Urinary bladder (tissue), 3 donors: ENCODE measurements at regions not wholly inside any gene's neighbourhood (a gene's known extent, or its start where the extent isn't known, plus 50 kb on each side); places are given as distances from the start of the nearest gene placed in this dataset.

Experiments
- DNase-seq: peaks from one replicate; pipeline ENCODE4 v3.0.0-alpha.2; 2015; ENCODE audit errors: extremely low spot score
- H3K27ac ChIP-seq: one replicate; pipeline ENCODE4 v1.5.1; 2013; ENCODE audit warnings: low read depth, mild to moderate bottlenecking, moderate library complexity
- H3K36me3 ChIP-seq: one replicate; pipeline ENCODE4 v1.6.1; 2013; ENCODE audit warnings: mild to moderate bottlenecking, moderate library complexity; ENCODE audit not compliant: insufficient read depth
- H3K4me1 ChIP-seq: one replicate; pipeline ENCODE4 v1.6.1; 2013; ENCODE audit warnings: mild to moderate bottlenecking, moderate library complexity; ENCODE audit not compliant: insufficient read depth
- H3K4me3 ChIP-seq: one replicate; pipeline ENCODE4 v1.5.1; 2013; ENCODE audit warnings: low read depth, low read length
- WGBS: extraction: QIAGEN DNeasy Blood & Tissue Kit; methylation state at CpG from one replicate; pipeline ENCODE4 v1.1.7; 2013; 5-methylcytosine and 5-hydroxymethylcytosine counted together
- donor health status: healthy with polysubstance abuse.
- donor health status: healthy.

DNA sequence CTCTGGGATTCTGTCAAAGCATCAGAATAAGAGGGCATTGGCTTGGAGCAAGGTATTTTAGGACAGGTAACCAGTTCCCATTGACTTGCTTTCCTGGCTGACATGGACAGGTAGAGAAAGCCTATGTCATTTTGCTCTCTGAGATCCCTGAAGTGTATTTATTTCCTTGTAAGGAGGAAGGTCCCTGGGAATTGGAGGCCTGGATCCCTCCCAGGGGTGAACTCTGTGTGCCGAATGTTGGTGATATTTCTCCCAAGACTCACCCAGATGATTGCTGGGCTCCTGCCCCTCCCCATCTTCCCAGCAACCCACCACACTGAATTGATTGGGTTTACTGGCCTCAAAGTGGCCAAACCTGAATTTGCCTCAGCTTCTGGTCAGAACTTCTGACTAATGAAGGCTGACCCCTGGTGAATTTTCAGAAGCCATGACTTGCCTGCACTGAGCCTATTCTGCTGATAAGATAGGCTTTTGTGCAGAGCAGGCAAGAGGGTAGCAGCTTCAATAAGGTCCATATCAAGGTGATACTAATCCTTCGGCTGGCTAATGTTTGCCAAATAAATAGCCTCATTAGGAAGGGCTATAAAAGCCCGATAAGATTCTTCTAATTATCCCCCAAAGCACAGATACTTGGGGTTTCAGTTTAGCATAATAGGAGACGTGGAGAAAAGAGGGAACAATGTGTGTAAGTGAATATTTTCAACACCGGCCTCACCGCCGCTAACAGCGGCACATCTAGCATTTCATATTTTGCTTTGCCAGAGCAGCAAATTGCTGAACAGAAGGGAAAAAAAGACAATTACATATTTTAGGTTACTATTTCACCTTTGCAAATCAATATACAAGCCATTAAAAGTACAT lies 152.9 kb upstream of the PITX1 start:
- Histone ChIP-seq H3K27ac (peak overlapping the region; percentile 59), H3K36me3 (no peaks in the 10 kb centered on the region), H3K4me3 (no peak overlapping the region), H3K4me1 (no peaks in the 10 kb centered on the region)
- DNase-seq: no peak
- 31% methylated on average over 8 of the region's 8 CpGs for WGBS

DNA sequence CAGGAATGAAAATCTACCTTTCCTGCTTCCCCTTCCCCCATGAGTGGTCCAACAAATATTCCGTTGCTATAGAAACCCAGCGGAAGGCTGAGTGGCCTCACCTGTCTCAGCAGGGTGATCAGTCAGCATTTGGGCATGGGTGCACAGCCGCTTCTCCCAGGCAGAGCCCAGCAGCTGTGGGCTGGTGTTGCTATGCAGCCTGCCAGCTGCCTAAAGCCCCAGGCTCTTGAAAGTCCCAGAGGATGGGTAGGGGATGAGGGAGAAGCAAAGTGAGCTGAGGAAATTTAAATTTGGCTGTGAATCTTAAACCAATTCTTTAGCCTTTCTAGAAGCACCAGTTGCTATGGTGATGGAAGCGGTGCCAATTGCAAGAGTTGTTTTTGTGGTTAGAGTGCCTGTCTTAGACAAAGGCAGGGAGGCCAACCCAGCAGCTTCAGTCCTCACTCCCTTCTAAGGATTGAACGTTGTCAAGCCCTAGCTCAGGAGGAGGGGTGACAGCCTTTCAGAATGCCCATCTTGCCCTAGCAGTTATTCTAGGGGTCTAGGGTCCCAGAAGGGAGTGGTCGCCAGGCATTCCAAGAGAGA lies 151.5 kb upstream of the PITX1 start:
- DNase-seq: no peak
- H3K4me1 ChIP-seq: no peaks in the 10 kb centered on the region
- peak overlapping the region; percentile 59 for H3K27ac ChIP-seq
- H3K4me3 ChIP-seq: no peak overlapping the region
- no peaks in the 10 kb centered on the region for H3K36me3 ChIP-seq
- 67% methylated on average over 6 of the region's 6 CpGs for WGBS

DNA sequence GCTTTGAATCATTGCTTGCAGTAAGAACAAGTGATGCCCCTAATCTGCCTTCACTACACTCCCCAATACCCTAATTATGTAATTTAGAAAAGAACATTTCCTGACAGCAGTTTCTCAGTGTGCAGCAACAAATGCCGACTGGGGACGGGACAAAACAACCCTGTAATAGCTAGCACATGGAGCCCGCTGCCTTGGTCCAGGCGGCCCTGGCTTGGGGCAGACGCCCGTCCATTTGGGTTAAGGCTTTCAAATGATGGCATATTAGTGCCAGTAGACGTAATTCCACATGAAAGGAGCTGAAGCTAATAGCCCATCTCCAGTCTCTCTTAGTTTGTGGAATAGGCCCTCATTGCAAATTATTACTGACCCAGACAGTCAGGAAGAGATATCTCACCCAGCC lies 150.6 kb upstream of the PITX1 start:
- no peak overlapping the region for H3K27ac ChIP-seq
- no peak for DNase-seq
- 96% methylated on average over 7 of the region's 7 CpGs for WGBS
- no peaks in the 10 kb centered on the region for H3K4me1 ChIP-seq
- no peak overlapping the region for H3K4me3 ChIP-seq
- no peaks in the 10 kb centered on the region for H3K36me3 ChIP-seq

DNA sequence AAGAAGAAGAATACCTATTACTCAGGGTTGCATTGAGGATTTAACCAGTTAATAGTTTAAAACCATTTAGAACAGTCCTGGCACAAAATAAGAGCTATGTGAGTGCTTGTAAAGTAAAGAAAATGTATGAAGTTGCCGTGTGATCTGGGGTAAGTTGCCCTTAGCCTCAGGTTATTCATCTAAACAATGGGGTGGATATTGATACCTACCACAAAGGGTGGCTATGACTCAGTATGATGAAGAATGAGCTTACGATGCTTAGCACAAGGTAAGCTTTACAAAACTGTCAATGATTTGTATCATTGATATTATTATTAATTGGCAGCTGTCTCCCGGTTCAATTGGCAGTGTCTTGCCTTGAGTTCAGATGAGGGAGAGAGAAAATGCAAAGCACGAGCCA lies 149.4 kb upstream of the PITX1 start:
- H3K27ac ChIP-seq: no peak overlapping the region
- H3K4me1 ChIP-seq: no peaks in the 10 kb centered on the region
- no peak for DNase-seq
- no peak overlapping the region for H3K4me3 ChIP-seq
- WGBS: 90% methylated on average over 4 of the region's 4 CpGs
- no peaks in the 10 kb centered on the region for H3K36me3 ChIP-seq

DNA sequence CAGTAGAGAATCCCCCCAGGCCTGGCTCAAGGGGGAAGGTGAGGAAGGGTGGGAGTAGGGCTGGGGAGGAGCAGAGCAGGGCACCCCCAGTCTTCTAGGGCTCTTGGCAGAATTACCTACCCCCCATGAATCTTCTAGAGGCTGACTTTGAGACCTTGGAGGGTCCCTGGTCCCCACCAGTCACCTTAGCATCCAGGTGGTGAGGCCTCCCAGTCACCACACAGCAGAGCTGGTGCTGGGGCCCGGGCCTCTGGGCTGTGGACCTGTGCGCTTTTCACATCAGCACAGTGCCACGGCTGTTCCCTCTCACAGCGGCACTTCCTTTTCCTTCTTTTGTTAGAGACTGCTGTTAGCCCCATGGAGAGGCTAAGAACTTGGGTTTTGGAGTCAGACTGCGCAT lies 148.6 kb upstream of the PITX1 start:
- H3K4me3 ChIP-seq: no peak overlapping the region
- no peaks in the 10 kb centered on the region for H3K36me3 ChIP-seq
- H3K4me1 ChIP-seq: no peaks in the 10 kb centered on the region
- no peak for DNase-seq
- WGBS: 93% methylated on average over 5 of the region's 5 CpGs
- H3K27ac ChIP-seq: no peak overlapping the region

DNA sequence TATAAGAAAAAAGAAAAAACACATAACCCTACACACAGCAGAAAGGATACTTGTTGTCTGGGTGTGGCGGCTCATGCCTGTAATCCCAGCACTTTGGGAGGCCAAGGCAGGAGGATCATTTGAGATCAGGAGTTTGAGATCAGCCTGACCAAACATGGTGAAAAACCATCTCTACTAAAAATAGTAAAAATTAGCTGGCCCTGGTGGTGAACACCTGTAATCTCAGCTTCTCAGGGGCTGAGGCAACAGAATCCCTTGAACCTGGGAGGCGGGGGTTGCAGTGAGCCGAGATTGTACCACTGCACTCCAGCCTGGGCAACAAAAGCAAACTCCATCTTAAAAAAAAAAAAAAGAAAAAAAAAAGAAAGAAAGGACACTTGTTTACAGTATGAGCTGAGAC lies 147.6 kb upstream of the PITX1 start:
- WGBS: over 99% methylated on average over 3 of the region's 3 CpGs
- no peak overlapping the region for H3K27ac ChIP-seq
- no peaks in the 10 kb centered on the region for H3K36me3 ChIP-seq
- DNase-seq: no peak
- H3K4me1 ChIP-seq: no peaks in the 10 kb centered on the region
- no peak overlapping the region for H3K4me3 ChIP-seq

DNA sequence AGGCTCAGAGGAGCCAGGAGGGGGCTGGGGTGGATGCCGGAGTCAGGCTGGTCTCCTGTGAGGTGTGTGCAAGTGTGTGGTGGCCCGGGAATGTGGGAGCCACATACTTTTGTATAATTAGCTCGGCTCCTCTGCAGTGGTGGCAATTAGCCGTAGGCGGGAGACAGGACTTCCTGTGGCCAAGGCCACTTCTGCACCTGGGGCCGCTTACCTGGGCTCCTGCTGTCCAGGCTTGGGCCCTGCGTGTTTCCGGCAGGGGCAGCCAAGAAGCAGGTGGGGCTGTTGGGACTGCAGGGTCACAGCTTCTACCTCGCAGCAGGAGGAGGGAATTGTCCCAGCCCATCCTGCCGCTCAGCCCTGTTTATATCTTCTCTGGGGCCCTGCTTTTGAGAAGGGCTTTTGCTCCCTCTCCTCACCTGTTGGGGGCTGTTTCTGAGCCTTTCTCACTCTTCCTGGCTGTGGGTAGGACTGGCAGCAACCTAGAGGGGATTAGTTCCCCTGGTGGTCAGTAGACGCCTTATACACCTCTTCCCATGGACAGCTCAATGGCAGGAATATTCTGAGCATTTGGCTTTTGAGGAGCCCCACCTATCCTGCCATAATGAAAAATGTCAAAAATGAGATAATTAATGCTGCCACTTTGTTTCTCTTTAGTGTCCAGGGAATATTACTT lies 145.4 kb upstream of the PITX1 start:
- DNase-seq: no peak
- Histone ChIP-seq H3K4me1 (no peaks in the 10 kb centered on the region), H3K4me3 (no peak overlapping the region), H3K36me3 (no peaks in the 10 kb centered on the region), H3K27ac (no peak overlapping the region)
- 86% methylated on average over 11 of the region's 11 CpGs for WGBS

DNA sequence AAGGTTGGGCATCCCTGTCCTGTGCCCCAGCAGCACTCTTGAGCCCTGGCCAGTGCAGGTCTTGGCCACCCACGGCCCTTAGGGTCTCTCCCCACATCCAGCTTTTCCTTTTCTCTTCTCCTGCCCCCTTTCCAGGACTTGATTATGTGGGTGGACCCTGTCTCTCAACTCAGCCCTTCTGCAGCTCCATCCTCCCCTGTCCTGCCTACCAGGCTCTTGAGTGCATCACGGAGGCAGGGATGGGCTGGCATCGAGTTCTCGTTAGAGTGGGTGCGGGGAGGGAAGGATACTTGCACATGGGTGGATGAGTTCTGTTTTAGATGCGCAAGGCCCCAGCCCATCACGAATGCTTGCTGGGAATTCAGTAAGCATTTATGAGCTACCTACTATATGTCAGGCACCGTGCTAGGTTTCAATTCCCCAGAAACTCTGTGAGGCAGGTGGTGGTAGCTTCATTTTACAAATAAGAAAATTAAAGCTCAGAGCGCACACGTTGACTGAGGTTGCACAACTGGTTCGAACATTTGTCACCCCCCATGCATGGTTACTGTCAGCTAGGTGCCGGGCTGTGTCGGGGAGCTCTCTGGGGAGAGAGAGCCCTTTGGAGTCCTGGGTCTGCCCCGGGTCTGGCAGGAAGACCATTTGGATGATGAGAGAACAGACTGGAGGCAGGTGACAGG lies 144.6 kb upstream of the PITX1 start:
- no peak overlapping the region for H3K4me3 ChIP-seq
- no peaks in the 10 kb centered on the region for H3K4me1 ChIP-seq
- no peak overlapping the region for H3K27ac ChIP-seq
- WGBS: 84% methylated on average over 14 of the region's 14 CpGs
- DNase-seq: no peak
- no peaks in the 10 kb centered on the region for H3K36me3 ChIP-seq

DNA sequence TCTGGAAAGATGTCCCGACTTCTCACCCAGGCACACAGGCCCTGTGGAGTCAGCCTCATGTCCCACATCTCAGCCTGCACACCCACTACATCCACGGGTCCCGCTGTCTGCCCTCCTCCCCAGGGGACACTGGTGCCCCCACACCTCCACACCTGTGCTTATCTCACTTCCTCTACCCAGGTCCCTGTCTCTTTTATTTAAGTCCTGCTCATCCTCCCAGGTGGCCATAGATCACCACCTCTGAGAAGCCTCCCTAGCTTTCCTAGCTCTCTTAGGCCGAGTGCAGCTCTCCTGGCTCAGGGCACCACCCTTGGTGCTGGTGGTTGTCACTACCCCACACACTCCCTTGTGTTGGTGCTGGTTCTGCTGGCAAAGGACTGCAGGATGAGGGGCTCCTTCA lies 143.6 kb upstream of the PITX1 start:
- DNase-seq: no peak
- Histone ChIP-seq H3K4me3 (no peak overlapping the region), H3K4me1 (no peaks in the 10 kb centered on the region), H3K27ac (no peak overlapping the region), H3K36me3 (no peaks in the 10 kb centered on the region)
- 93% methylated on average over 4 of the region's 4 CpGs for WGBS

DNA sequence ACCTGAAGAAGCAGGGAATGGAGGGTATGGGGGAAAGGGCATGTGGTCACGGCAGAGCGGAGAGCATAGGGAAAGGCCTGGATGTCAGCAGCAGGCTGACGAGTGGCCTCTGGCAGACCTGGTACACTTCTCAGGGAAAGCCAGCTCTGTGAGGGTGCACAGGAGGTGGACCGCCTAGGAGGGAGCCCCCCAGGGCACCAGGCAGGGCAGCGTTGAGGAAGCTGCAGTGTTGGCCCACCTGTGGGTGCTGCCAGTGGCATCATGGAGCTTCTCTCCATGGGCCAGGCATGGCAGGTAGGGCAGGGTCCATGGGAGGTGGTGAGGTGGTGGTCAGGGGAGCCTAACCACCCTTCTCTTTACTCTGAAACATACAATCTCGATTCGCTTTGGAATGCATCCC lies 143.0 kb upstream of the PITX1 start:
- no peak overlapping the region for H3K27ac ChIP-seq
- H3K4me3 ChIP-seq: no peak overlapping the region
- WGBS: 96% methylated on average over 7 of the region's 7 CpGs
- no peak for DNase-seq
- no peaks in the 10 kb centered on the region for H3K36me3 ChIP-seq
- no peaks in the 10 kb centered on the region for H3K4me1 ChIP-seq

DNA sequence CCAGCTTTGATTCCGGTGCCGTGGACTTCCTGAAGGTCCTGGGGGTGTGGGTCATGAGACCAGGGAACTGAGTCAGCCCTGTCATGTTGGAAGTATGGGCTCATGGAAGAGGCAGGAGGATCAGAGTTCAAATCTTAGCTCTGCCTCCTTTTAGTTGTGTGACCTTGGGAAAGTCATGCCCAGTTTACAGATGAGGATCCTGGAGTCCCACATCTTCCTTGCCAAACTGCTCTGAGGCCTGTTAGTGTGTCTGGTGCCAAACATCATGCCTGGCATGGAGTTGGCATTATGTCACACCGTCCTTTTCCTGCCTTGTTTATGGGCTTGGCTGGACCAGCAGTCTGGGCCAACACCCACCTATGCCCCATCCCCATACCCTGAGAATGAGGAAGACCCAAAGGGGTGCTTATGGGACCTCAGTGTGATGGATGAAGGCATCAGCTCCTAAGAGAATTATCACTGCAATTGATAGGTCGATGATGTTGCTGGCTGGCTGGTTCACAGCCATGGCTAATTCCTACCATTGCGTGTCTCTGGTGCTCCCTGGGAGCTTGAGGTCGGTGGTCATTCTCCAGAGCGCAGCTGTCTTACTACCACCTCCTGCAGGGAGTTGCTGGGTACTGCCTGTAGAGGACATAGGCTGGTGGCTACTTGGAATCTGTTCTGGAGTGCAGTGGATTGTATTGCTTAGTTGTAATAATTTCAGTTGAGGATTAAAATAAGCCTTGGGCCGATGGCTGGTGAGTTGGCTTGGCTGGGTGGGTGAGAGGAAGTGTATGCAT lies 140.5 kb upstream of the PITX1 start:
- 73% methylated on average over 8 of the region's 8 CpGs for WGBS
- no peaks in the 10 kb centered on the region for H3K4me1 ChIP-seq
- no peak overlapping the region for H3K4me3 ChIP-seq
- H3K36me3 ChIP-seq: no peaks in the 10 kb centered on the region
- DNase-seq: no peak
- no peak overlapping the region for H3K27ac ChIP-seq

DNA sequence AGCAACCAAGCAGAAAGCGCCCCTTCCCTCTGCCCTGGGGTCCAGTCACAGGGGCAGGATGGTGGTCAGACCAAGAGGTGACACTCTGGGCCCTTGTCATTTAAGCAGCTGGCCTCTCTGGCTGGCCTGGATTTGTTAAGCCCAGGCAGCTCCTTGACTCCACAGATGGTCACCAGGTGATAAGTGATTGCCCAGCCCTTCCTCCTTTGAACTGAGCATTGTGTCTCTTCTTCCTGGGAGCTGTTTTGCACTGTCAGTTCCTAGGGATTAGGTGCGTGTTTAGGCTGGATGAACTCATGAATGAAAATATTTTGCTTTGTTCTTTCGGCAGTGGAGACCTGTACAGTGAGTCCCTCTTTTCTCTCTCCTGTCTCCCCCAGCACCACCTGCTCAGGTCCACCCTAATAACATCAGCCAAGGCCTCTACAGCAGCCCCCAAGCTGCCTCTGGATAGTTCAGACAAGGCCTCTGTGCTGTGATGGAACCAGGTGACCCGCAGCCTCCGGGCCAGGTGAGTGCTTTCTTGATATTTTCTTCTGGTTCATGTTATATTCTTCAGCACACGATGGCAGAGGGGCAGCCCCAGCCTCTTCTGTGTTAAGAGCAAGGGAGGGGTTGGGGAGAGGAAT lies 139.7 kb upstream of the PITX1 start:
- Histone ChIP-seq H3K4me1 (no peaks in the 10 kb centered on the region), H3K27ac (no peak overlapping the region), H3K36me3 (no peaks in the 10 kb centered on the region), H3K4me3 (no peak overlapping the region)
- DNase-seq: no peak
- WGBS: 87% methylated on average over 6 of the region's 6 CpGs

DNA sequence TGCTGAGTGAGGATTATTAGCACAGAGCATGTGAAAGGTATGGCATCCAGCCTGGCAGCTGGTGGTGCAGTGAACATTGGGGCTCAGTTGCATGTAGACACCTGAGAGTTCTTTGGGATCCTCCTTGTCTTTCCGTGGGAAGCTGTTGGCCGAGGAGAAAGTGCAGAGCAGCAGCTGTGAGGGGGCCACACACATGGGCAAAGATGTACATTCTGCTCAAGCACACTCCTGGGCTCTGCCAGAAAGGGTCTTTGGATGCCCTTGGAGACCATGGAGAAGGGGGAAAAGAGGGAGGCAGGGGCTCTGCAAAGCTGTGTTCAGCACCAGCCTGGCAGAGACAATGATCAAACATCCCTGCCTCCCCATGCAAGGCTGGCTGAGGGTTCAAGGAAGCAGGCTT lies 138.7 kb upstream of the PITX1 start:
- H3K4me1 ChIP-seq: no peaks in the 10 kb centered on the region
- no peak overlapping the region for H3K27ac ChIP-seq
- H3K36me3 ChIP-seq: no peaks in the 10 kb centered on the region
- no peak for DNase-seq
- H3K4me3 ChIP-seq: no peak overlapping the region
- 89% methylated on average over 2 of the region's 2 CpGs for WGBS
